ENCODE measurements at regions not wholly inside any gene's neighbourhood (a gene's known extent, or its start where the extent isn't known, plus 50 kb on each side); places are given as distances from the start of the nearest gene placed in this dataset.

DNA sequence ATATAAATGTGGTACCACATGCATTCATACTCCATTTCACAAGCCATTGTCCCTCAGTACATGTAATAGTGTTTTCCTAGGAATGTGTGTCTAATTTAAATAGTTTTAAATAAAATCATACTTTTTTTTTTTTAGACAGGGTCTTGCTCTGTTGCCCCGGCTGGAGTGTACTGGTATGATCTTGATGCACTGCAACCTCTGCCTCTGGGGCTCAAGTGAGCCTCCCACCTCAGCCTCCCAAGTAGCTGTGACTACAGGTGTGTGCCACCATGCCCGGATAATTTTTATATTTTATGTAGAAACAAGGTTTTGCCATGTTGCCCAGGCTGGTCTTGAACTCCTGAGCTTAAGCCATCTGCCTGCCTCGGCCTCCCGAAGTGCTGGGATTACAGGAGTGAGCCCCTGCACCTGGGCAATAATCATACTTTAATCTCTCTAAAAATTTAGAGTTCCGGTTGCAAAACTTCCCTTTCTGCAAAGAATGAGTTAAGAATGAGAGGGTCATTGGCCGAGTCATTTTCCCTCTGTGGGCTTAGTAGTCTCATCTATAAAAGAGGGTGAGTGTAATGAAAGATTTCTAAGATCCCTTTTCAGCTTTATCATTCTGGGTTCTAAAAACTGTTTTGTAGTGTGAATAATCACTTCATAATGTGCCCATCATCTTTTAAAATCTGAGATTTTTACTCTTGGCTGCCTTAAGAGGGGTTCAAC lies 116.0 kb upstream of the PELI1 start:
- ATAC-seq (ENCODE audit: low read depth) (no peak), DNase-seq (ENCODE audit: low spot score) (no peak)
- Histone ChIP-seq H3K4me1 (ENCODE audit: insufficient read depth, poor library complexity, severe bottlenecking) (peaks cover 24% of the 10 kb centered on the region), H3K4me3 (ENCODE audit: severe bottlenecking) (no peak overlapping the region), H3K36me3 (ENCODE audit: low read depth) (no peaks in the 10 kb centered on the region), H3K9me3 (ENCODE audit: severe bottlenecking) (no peaks in the 10 kb centered on the region), H3K27ac (ENCODE audit: poor library complexity, severe bottlenecking) (peak overlapping the region; percentile 85), H3K27me3 (ENCODE audit: insufficient read depth, poor library complexity, severe bottlenecking) (no peaks in the 10 kb centered on the region)
- TF ChIP-seq, protein P1, sequence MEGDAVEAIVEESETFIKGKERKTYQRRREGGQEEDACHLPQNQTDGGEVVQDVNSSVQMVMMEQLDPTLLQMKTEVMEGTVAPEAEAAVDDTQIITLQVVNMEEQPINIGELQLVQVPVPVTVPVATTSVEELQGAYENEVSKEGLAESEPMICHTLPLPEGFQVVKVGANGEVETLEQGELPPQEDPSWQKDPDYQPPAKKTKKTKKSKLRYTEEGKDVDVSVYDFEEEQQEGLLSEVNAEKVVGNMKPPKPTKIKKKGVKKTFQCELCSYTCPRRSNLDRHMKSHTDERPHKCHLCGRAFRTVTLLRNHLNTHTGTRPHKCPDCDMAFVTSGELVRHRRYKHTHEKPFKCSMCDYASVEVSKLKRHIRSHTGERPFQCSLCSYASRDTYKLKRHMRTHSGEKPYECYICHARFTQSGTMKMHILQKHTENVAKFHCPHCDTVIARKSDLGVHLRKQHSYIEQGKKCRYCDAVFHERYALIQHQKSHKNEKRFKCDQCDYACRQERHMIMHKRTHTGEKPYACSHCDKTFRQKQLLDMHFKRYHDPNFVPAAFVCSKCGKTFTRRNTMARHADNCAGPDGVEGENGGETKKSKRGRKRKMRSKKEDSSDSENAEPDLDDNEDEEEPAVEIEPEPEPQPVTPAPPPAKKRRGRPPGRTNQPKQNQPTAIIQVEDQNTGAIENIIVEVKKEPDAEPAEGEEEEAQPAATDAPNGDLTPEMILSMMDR (IDR thresholded peaks at IDR 0.05; ENCODE audit: poor library complexity, severe bottlenecking) = no peak

DNA sequence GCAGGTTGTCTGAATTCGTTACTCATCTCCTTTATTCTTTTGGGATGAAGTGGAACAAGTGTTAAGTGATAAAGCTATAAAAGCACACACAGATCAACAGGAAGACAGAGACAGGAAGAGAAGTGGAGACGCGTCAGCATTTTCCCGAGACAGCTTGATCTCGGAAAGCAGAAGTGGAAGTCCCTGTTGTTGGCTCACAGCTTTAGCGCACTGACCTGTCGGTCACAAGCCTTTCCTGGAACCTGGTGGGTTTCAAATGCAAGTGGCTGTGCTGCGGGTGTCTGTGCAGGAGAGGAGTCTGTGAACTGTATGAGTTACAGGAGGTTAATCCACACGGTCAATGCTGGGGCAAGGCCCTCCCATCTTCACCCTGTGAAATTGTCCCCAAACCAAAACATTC lies 116.6 kb upstream of the PELI1 start:
- no peak for ATAC-seq (ENCODE audit: low read depth)
- H3K4me1 ChIP-seq (ENCODE audit: insufficient read depth, poor library complexity, severe bottlenecking) = peaks cover 24% of the 10 kb centered on the region
- H3K27ac ChIP-seq (ENCODE audit: poor library complexity, severe bottlenecking) = peak overlapping the region; percentile 85
- no peak for DNase-seq (ENCODE audit: low spot score)
- H3K9me3 ChIP-seq (ENCODE audit: severe bottlenecking) = no peaks in the 10 kb centered on the region
- no peak overlapping the region for H3K4me3 ChIP-seq (ENCODE audit: severe bottlenecking)
- H3K36me3 ChIP-seq (ENCODE audit: low read depth) = no peaks in the 10 kb centered on the region
- TF ChIP-seq, protein P1 (IDR thresholded peaks at IDR 0.05; ENCODE audit: poor library complexity, severe bottlenecking) = no peak
- H3K27me3 ChIP-seq (ENCODE audit: insufficient read depth, poor library complexity, severe bottlenecking) = no peaks in the 10 kb centered on the region

DNA sequence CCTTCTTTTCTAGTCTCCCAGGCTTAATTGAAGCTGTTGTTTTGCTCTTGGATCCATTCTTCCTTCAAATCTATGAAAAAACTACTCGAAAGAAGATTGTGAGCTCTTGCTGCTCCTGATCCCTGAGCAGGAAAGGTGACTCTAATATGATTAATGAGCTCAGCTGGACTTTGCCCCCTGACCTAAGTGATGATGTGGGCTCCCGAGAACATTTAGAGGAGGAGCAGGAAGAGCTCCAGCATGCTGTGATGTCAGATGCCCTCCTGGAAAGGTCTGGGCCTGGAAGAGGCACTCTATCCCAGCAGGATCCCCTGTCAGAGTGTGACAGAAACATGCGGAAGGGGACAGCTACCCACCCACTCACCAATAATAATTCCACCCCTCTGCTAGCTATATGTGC lies 117.9 kb upstream of the PELI1 start:
- TF ChIP-seq, protein P1 (IDR thresholded peaks at IDR 0.05; ENCODE audit: poor library complexity, severe bottlenecking) = no peak
- peak overlapping the region; percentile 85 for H3K27ac ChIP-seq (ENCODE audit: poor library complexity, severe bottlenecking)
- no peaks in the 10 kb centered on the region for H3K27me3 ChIP-seq (ENCODE audit: insufficient read depth, poor library complexity, severe bottlenecking)
- no peaks in the 10 kb centered on the region for H3K36me3 ChIP-seq (ENCODE audit: low read depth)
- H3K4me1 ChIP-seq (ENCODE audit: insufficient read depth, poor library complexity, severe bottlenecking) = peaks cover 24% of the 10 kb centered on the region
- ATAC-seq (ENCODE audit: low read depth) (no peak), DNase-seq (ENCODE audit: low spot score) (no peak)
- H3K4me3 ChIP-seq (ENCODE audit: severe bottlenecking) = no peak overlapping the region
- H3K9me3 ChIP-seq (ENCODE audit: severe bottlenecking) = no peaks in the 10 kb centered on the region

DNA sequence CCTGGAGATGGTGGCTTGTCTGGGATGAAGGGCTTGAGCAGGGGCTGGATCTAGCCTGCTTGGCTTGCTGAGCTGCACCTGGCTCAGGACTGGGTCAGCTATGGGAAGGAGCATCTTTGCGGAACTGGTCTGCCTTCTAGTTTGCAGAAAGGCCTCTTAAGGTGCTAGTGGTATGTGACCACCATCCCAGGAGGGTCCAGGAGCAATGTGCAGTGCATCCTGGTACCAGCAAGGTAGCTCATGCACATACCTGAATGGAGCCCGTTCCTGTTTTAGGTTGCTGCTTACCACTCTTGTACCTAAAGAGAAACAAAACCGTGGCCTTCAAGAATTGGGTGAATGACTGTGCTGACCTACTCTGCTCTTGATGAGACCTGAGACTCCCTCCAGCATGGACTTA lies 118.6 kb upstream of the PELI1 start:
- no peak for DNase-seq (ENCODE audit: low spot score)
- Histone ChIP-seq H3K27ac (ENCODE audit: poor library complexity, severe bottlenecking) (peak overlapping the region; percentile 85), H3K9me3 (ENCODE audit: severe bottlenecking) (no peaks in the 10 kb centered on the region), H3K4me1 (ENCODE audit: insufficient read depth, poor library complexity, severe bottlenecking) (peaks cover 29% of the 10 kb centered on the region), H3K36me3 (ENCODE audit: low read depth) (no peaks in the 10 kb centered on the region), H3K27me3 (ENCODE audit: insufficient read depth, poor library complexity, severe bottlenecking) (no peaks in the 10 kb centered on the region), H3K4me3 (ENCODE audit: severe bottlenecking) (no peak overlapping the region)
- TF ChIP-seq, protein P1 (IDR thresholded peaks at IDR 0.05; ENCODE audit: poor library complexity, severe bottlenecking) = no peak
- peak; percentile 30; the same call in 2 of the 3 replicates for ATAC-seq (ENCODE audit: low read depth)

DNA sequence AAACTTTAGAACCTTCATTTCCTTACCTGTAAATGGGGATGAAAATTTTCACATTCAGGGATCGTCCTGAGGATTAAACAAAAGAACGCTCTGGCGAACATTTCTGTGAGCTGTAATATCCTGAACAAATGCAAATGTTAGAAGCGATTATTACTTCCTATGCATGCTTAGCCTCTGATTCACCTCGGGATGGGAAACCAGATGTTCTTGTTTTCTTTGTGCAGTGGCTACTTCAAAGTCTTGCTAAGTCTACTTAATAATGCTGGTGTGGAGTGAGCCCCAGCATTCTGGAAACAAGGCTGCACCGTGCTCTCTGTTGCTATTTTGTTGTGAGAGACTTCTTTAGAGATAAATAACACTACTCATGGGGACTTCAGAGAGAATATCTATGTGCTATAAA lies 119.1 kb upstream of the PELI1 start:
- H3K4me3 ChIP-seq (ENCODE audit: severe bottlenecking) = no peak overlapping the region
- TF ChIP-seq, protein P1 (IDR thresholded peaks at IDR 0.05; ENCODE audit: poor library complexity, severe bottlenecking) = no peak
- H3K36me3 ChIP-seq (ENCODE audit: low read depth) = no peaks in the 10 kb centered on the region
- DNase-seq (ENCODE audit: low spot score) (no peak), ATAC-seq (ENCODE audit: low read depth) (peak; percentile 95)
- H3K27me3 ChIP-seq (ENCODE audit: insufficient read depth, poor library complexity, severe bottlenecking) = no peaks in the 10 kb centered on the region
- H3K4me1 ChIP-seq (ENCODE audit: insufficient read depth, poor library complexity, severe bottlenecking) = peaks cover 34% of the 10 kb centered on the region
- H3K27ac ChIP-seq (ENCODE audit: poor library complexity, severe bottlenecking) = peak overlapping the region; percentile 85
- H3K9me3 ChIP-seq (ENCODE audit: severe bottlenecking) = no peaks in the 10 kb centered on the region
